HG03045 (cell line): ENCODE measurements at regions not wholly inside any gene's neighbourhood (a gene's known extent, or its start where the extent isn't known, plus 50 kb on each side); places are given as distances from the start of the nearest gene placed in this dataset.
"Not testable (repeated sequence)": the region's sequence is repeated elsewhere in the genome, so short reads cannot be mapped to it uniquely, and the experiment has no call there.

Source experiments
- ATAC-seq: cut with Tn5 transposase; IDR thresholded peaks from one replicate; pipeline ENCODE4 v1.9.1; 2021; ENCODE audit warnings: mild to moderate bottlenecking, moderate library complexity; ENCODE audit not compliant: unreplicated experiment

GRCh38 chr14:38973083-38973700 lies 129.8 kb downstream of the SEC23A start:
- no peak for ATAC-seq

- no peak for ATAC-seq
Observed at GRCh38 chr14:38972511-38972910, 130.5 kb downstream of the SEC23A start.

DNA sequence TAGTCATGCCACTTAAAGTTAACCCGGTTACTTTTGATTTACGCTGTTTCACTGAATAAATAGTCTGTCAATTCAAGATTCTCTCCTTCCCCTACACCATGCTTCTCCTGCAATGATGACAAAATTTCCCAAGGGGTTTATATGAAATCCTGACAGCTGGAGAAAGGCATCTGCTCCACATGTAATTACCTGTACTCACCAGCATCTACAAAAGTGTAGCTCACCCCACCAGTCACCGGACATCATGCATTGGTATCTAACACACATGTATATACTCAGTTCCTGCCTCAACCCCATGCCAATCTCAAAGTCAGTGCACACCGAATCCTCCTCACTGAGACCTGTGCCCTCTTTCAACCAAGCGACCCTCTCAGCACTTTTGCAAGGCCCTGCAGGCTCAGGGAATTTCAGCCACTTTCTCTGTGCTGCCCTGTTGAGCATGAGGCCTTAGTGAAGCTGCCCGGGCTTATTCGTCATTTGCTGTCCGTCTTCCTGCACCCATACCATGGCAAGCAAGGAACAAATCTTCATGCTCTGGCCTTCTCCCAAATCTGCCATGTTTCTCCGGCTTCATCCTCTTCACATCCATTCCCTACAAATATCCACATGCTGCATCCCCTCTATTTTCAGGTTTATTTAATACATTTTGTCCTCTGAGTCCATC lies 131.6 kb downstream of the SEC23A start:
- no peak for ATAC-seq

DNA sequence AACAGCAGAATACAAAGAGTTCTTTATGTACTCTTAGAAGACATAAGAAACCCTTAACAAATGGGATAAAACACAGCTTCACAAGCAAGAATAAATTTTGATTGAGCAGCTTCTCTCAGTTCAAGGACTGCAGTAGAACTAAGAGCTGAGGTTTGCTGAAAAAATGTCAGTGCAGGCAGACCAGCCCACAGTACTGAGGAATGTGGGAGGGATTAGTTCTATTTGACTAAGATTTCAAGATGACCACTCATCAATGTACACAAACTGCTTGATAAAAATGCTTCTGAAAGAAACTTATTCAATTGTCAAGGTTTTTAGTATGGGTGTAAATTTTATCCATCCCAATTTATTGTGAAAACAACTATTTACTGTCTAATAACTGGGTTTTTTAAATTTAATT lies 138.4 kb downstream of the SEC23A start:
- ATAC-seq: no peak

- ATAC-seq: no peak
Observed at GRCh38 chr14:38960946-38961531, 142.0 kb downstream of the SEC23A start.

- no peak for ATAC-seq
Observed at GRCh38 chr14:38959021-38959420, 144.0 kb downstream of the SEC23A start.

DNA sequence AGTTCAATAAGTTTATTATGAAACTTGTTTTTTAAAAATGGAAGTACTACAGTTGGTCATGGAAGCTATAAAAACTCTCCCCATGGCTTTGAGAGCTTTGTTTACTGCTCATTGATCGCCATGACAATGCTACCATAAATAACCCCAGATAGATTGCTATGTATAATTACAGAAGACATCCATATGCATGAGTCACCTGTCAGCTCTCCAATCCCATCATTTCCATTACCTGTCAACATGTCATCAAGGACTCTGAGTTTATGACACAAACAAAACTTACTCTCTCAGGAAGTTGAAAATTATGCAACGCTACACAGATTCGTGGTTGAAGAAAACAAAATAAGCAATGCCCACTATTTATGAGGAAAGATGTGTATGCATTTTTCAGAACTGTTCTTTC lies 144.4 kb downstream of the SEC23A start:
- ATAC-seq: no peak

GRCh38 chr14:38951451-38951850 lies 151.6 kb downstream of the SEC23A start:
- no peak for ATAC-seq

- ATAC-seq: no peak
Observed at GRCh38 chr14:38950676-38951075, 152.4 kb downstream of the SEC23A start.

GRCh38 chr14:38948576-38948975 lies 154.5 kb downstream of the SEC23A start:
- no peak for ATAC-seq

DNA sequence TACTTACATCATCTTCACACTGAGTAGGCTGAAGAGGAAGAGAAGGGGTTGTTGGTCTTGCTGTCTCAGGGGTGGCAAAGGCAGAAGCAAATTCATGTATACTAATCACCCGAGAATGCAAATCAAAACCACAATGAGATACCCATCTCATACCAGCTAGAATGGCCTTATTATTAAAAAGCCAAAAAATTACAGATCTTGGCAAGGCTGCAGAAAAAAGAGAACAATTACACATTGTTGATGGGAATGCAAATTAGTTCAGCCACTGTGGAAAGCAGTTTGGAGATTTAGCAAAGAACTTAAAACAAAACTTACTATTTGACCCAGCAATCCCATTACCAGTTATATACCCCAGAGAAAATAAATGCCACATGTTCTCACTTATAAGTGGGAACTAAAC lies 154.9 kb downstream of the SEC23A start:
- ATAC-seq: no peak

GRCh38 chr14:38947343-38947742 lies 155.7 kb downstream of the SEC23A start:
- no peak for ATAC-seq

GRCh38 chr14:38944691-38945090 lies 158.3 kb downstream of the SEC23A start:
- no peak for ATAC-seq

DNA sequence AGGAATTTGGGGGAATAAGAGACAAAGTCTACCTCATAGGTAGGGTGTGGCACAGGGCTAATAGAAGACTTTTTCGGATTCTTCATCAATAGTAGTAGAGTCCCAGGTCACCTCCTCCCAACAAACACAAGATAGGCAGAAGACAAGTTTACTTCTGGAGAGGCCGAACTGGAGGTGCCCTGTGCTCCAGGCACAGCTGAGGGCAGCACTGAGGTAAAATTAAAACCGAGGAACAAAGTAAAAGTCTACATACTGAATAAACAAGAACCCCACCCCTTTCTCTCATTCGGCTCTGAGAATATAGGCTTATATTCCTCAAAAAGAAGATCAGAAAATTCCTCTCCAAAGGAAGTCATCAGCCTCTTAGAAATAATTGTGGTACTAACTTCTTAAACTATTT lies 161.5 kb downstream of the SEC23A start:
- ATAC-seq: no peak

- not testable (repeated sequence) for ATAC-seq
Observed at GRCh38 chr14:38932653-38933000, 170.4 kb downstream of the SEC23A start.

DNA sequence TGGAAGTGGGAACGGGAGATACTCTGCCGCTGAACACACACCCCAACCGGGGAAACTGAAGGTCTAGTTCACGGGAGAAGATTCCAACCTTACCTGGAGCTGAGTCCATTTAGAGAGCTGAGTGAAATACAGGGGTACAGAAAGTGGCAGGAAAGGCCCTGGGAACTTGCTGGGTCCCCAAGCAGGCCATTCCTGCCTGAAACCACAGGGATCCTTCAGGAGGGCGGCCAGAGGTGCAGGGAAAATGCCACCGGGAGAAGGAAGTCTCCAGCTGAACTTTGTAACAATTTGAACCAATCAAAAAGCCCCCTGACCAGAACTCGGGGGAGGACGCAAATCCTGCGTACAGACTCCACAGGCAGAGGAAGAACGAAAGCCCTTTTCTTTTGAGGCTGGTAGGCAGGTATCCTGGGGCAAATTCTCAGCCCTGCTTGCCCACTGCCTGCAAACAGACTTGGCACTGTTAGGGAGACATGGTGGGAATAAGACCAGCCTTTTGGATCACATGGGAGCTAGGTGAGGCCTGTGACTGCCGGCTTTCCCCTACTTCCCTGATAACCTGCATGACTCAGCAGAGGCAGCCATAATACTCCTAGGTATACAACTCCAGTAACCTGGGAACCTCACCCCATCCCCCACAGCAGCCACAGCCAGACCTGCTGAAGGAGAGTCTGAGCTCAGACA lies 170.9 kb downstream of the SEC23A start:
- no peak for ATAC-seq

- no peak for ATAC-seq
Observed at GRCh38 chr14:38930898-38931297, 172.1 kb downstream of the SEC23A start.

GRCh38 chr14:38930022-38930421 lies 173.0 kb downstream of the SEC23A start:
- ATAC-seq: no peak

- ATAC-seq: no peak
Observed at GRCh38 chr14:38929416-38929815, 173.6 kb downstream of the SEC23A start.

DNA sequence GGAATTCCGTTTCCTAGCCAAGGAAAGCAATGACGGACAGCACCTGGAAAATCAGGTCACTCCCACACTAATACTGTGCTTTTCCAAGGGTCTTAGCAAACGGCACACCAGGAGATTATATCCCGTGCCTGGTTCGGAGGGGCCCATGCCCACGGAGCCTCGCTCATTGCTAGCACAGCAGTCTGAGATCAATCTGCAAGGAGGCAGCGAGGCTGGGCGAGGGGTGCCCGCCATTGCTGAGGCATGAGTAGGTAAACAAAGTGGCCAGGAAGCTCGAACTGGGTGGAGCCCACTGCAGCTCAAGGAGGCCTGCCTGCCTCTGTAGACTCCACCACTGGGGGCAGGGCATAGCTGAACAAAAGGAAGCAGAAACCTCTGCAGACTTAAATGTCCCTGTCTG lies 181.1 kb downstream of the SEC23A start:
- ATAC-seq: not testable (repeated sequence)

GRCh38 chr14:38915125-38915524 lies 187.9 kb downstream of the SEC23A start:
- ATAC-seq: no peak

DNA sequence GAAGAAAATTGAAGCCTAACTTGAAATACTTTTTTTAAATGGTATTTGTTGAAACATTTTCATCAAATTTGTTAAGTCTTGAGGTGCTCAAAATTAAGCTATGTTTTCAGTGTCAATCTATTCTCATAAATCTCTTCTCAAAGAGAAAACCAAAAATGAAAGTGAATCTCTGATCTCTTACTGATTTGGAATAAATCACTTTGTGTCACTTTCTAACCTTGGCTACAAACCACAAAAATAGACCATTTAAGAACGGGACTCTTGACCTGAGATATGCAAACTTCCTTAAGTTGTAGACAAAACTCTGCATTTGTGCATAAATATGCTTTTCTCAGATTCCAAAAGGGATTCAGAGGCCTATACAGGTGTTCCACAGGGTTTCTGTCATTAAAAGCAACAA lies 192.9 kb downstream of the SEC23A start:
- ATAC-seq: no peak
